Caco-2 (cell line): ENCODE measurements at regions not wholly inside any gene's neighbourhood (a gene's known extent, or its start where the extent isn't known, plus 50 kb on each side); places are given as distances from the start of the nearest gene placed in this dataset.

Source experiments
- BruUV-seq: library from RNA; stranded (reverse); fragments of 400-500 nt; replicated peaks from 2 replicates; lab custom pipeline; 2021; lab: Mats Ljungman, UMichigan
- CTCF ChIA-PET: fragments of 300-600 bp; sonication (Branson Sonifier 250); formaldehyde crosslinking; loops from one replicate; lab custom pipeline; 2022; ENCODE audit warnings: antibody characterized with exemption; lab: Charles Lee
- POLR2A ChIA-PET: fragments of 300-600 bp; sonication (Branson Sonifier 250); formaldehyde crosslinking; loops from one replicate; lab custom pipeline; 2022; ENCODE audit warnings: antibody characterized with exemption; lab: Charles Lee
- DNase-seq, 2 experiments: peaks; one replicate each; pipeline versions ENCODE4 v3.0.0 to v3.0.0-alpha.2; 2020 to 2022
- H3K27me3 ChIP-seq: replicated peaks from 2 replicates; pipeline ENCODE4 v1.6.0; 2011; ENCODE audit warnings: low read length; ENCODE audit not compliant: control insufficient read depth, insufficient read depth
- H3K36me3 ChIP-seq: 2 replicates; pipeline ENCODE4 v1.5.1; 2011; ENCODE audit warnings: low read length; ENCODE audit not compliant: control insufficient read depth, insufficient read depth
- H3K4me1 ChIP-seq: fragments of 250-450 bp; sonication (Bioruptor Pico); 2 replicates; pipeline ENCODE4 v1.5.1; 2020; ENCODE audit warnings: mild to moderate bottlenecking
- H3K4me3 ChIP-seq: 2 replicates; pipeline ENCODE4 v1.5.1; 2011; ENCODE audit warnings: low read depth, mild to moderate bottlenecking, control low read depth, low read length
- H3K9me3 ChIP-seq: fragments of 250-450 bp; sonication (Bioruptor Pico); 2 replicates; pipeline ENCODE4 v1.5.1; 2020; ENCODE audit warnings: mild to moderate bottlenecking, moderate library complexity
- H3K27ac Mint-ChIP-seq: one replicate; pipeline ENCODE4 v1.8.0; 2022; ENCODE audit warnings: mixed read lengths; ENCODE audit not compliant: unreplicated experiment
- H3K27me3 Mint-ChIP-seq: one replicate; pipeline ENCODE4 v1.8.0; 2022; ENCODE audit warnings: mixed read lengths; ENCODE audit not compliant: insufficient read depth, unreplicated experiment
- H3K36me3 Mint-ChIP-seq: one replicate; pipeline ENCODE4 v1.8.0; 2022; ENCODE audit warnings: mild to moderate bottlenecking, mixed read lengths; ENCODE audit not compliant: insufficient read depth, unreplicated experiment
- H3K4me1 Mint-ChIP-seq: one replicate; pipeline ENCODE4 v1.8.0; 2022; ENCODE audit warnings: low read depth, mixed read lengths; ENCODE audit not compliant: unreplicated experiment
- H3K4me3 Mint-ChIP-seq: one replicate; pipeline ENCODE4 v1.8.0; 2022; ENCODE audit warnings: mild to moderate bottlenecking, moderate library complexity, mixed read lengths; ENCODE audit not compliant: unreplicated experiment
- H3K9me3 Mint-ChIP-seq: one replicate; pipeline ENCODE4 v1.8.0; 2022; ENCODE audit warnings: mixed read lengths; ENCODE audit not compliant: unreplicated experiment
- CTCF ChIP-seq, 2 experiments: fragments of 200-600 bp in 1 of 2; IDR thresholded peaks; 1 replicate in 1 of 2; 2 replicates in 1 of 2; pipeline versions ENCODE4 v1.5.1 to v1.8.0; 2011 to 2022; ENCODE audit warnings: antibody characterized with exemption in 1 of 2, control low read depth in 1 of 2, inconsistent platforms in 1 of 2, low read depth in 1 of 2, low read length in 1 of 2, mild to moderate bottlenecking in 1 of 2, moderate library complexity in 1 of 2; ENCODE audit not compliant: insufficient read depth in 1 of 2, severe bottlenecking in 1 of 2, unreplicated experiment in 1 of 2
- intact Hi-C: fragments of 100-400 bp; cut with micrococcal nuclease; formaldehyde crosslinking; loops from one replicate; pipeline ENCODE4 v1.10.0; 2022; ENCODE audit not compliant: unreplicated experiment

GRCh38 chr18:8537400-8537799, 71.8 kb upstream of the RAB12 start:
- Mint-ChIP-seq H3K4me1 (no peaks in the 10 kb centered on the region), H3K36me3 (no peaks in the 10 kb centered on the region), H3K4me3 (no peak overlapping the region), H3K27me3 (peaks cover 4% of the 10 kb centered on the region), H3K9me3 (peaks cover 2% of the 10 kb centered on the region), H3K27ac (no peak overlapping the region)
- Histone ChIP-seq H3K36me3 (no peaks in the 10 kb centered on the region), H3K27me3 (no peaks in the 10 kb centered on the region), H3K4me1 (no peaks in the 10 kb centered on the region), H3K9me3 (no peaks in the 10 kb centered on the region), H3K4me3 (no peak overlapping the region)
- ChIA-PET POLR2A (no interaction called here), CTCF (no interaction called here)
- no peak for TF ChIP-seq CTCF (IDR thresholded peaks at IDR 0.05; ENCODE audit: insufficient read depth in 1 of 2, low read depth in 1 of 2, low read length in 1 of 2, severe bottlenecking in 1 of 2, unreplicated experiment in 1 of 2)
- no TSS peak for BruUV-seq
- no peak for DNase-seq
- intact Hi-C loops: no loop called here

- no peaks in the 10 kb centered on the region for H3K36me3 Mint-ChIP-seq
- Histone ChIP-seq H3K27me3 (no peaks in the 10 kb centered on the region; the same call in 1 of the 2 replicates), H3K4me3 (no peak overlapping the region), H3K4me1 (no peaks in the 10 kb centered on the region), H3K36me3 (no peaks in the 10 kb centered on the region), H3K9me3 (no peaks in the 10 kb centered on the region)
- CTCF ChIA-PET: no interaction called here
- no peak overlapping the region for H3K4me3 Mint-ChIP-seq
- no peak overlapping the region for H3K27ac Mint-ChIP-seq
- intact Hi-C loops: no loop called here
- BruUV-seq: no TSS peak
- no peak for DNase-seq
- H3K9me3 Mint-ChIP-seq: no peaks in the 10 kb centered on the region
- peaks cover 3% of the 10 kb centered on the region for H3K27me3 Mint-ChIP-seq
- H3K4me1 Mint-ChIP-seq: no peaks in the 10 kb centered on the region
- POLR2A ChIA-PET: no interaction called here
- no peak for TF ChIP-seq CTCF (IDR thresholded peaks at IDR 0.05; ENCODE audit: insufficient read depth in 1 of 2, low read depth in 1 of 2, low read length in 1 of 2, severe bottlenecking in 1 of 2, unreplicated experiment in 1 of 2)
Measured at GRCh38 chr18:8538935-8539334, 70.3 kb upstream of the RAB12 start.

- Histone ChIP-seq H3K36me3 (no peaks in the 10 kb centered on the region), H3K4me1 (no peaks in the 10 kb centered on the region), H3K9me3 (no peaks in the 10 kb centered on the region), H3K27me3 (no peaks in the 10 kb centered on the region; the same call in none of the 2 replicates), H3K4me3 (no peak overlapping the region)
- peaks cover 21% of the 10 kb centered on the region for H3K27me3 Mint-ChIP-seq
- H3K4me1 Mint-ChIP-seq: no peaks in the 10 kb centered on the region
- DNase-seq: no peak
- H3K27ac Mint-ChIP-seq: no peak overlapping the region
- intact Hi-C loops: no loop called here
- POLR2A ChIA-PET: no interaction called here
- TF ChIP-seq CTCF (IDR thresholded peaks at IDR 0.05; ENCODE audit: insufficient read depth in 1 of 2, low read depth in 1 of 2, low read length in 1 of 2, severe bottlenecking in 1 of 2, unreplicated experiment in 1 of 2): no peak
- no peaks in the 10 kb centered on the region for H3K36me3 Mint-ChIP-seq
- no TSS peak for BruUV-seq
- H3K4me3 Mint-ChIP-seq: no peak overlapping the region
- CTCF ChIA-PET: no interaction called here
- no peaks in the 10 kb centered on the region for H3K9me3 Mint-ChIP-seq
Measured at GRCh38 chr18:8546677-8547076, 62.6 kb upstream of the RAB12 start.
